Tibial nerve (tissue), 3 donors: ENCODE measurements at regions not wholly inside any gene's neighbourhood (a gene's known extent, or its start where the extent isn't known, plus 50 kb on each side); places are given as distances from the start of the nearest gene placed in this dataset.

Experiments
- POLR2A ChIP-seq, 2 donors: fragments of 450-650 bp; IDR thresholded peaks; one replicate each; pipeline ENCODE4 v1.6.1; 2017; ENCODE audit warnings: antibody characterized with exemption in 2 of 2, mild to moderate bottlenecking in 2 of 2, moderate library complexity in 2 of 2
- TF ChIP-seq, protein P1 (sequence below), 5 experiments: fragments of 200-600 bp in 3 of 5; fragments of 450-650 bp in 2 of 5; sonication (generic) in 3 of 5; IDR thresholded peaks; one replicate each; pipeline ENCODE4 v1.5.1; 2016 to 2019; ENCODE audit warnings: antibody characterized with exemption in 5 of 5, mild to moderate bottlenecking in 3 of 5, moderate library complexity in 2 of 5

DNA sequence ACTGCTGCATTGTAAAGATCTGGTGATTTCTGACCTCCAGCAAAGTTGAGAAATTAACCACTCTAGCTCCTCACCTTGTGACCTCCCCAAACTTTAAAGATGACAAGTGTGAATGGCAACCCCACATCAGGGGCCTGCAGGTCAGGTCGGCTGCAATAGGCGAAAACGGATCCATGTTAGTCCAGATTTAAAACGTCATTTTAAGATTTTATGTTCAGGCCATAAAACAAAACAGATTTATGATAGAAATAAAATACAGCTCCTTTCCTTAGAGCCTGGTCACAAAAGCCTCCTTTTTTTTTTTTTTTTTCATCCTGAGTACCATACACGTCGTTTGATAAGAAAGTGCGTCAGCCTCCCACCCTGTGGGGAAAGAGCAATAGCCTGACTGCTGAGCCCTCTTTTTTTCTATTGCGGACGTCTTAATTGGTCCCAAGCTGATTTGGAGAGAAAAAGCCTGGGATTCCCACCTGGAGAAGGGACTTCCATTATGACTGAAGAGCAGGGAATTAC, 519.2 kb upstream of the NOX3 start:
- TF ChIP-seq, protein P1, sequence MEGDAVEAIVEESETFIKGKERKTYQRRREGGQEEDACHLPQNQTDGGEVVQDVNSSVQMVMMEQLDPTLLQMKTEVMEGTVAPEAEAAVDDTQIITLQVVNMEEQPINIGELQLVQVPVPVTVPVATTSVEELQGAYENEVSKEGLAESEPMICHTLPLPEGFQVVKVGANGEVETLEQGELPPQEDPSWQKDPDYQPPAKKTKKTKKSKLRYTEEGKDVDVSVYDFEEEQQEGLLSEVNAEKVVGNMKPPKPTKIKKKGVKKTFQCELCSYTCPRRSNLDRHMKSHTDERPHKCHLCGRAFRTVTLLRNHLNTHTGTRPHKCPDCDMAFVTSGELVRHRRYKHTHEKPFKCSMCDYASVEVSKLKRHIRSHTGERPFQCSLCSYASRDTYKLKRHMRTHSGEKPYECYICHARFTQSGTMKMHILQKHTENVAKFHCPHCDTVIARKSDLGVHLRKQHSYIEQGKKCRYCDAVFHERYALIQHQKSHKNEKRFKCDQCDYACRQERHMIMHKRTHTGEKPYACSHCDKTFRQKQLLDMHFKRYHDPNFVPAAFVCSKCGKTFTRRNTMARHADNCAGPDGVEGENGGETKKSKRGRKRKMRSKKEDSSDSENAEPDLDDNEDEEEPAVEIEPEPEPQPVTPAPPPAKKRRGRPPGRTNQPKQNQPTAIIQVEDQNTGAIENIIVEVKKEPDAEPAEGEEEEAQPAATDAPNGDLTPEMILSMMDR (IDR thresholded peaks at IDR 0.05), result no peak
- TF ChIP-seq POLR2A (IDR thresholded peaks at IDR 0.05), result no peak
